ENCODE measurements at regions not wholly inside any gene's neighbourhood (a gene's known extent, or its start where the extent isn't known, plus 50 kb on each side); places are given as distances from the start of the nearest gene placed in this dataset.

GRCh38 chr1:95957748-95958147 is 723.7 kb downstream of the RWDD3 start:
- ATAC-seq = peak; percentile 24

GRCh38 chr1:95966866-95967265 is 732.9 kb downstream of the RWDD3 start:
- DNase-seq (no peak), ATAC-seq (no peak)
- Histone ChIP-seq H3K36me3 (replicated peaks in 1 of 2; ENCODE audit: insufficient read depth in 1 of 2, low read depth in 2 of 2) (no peaks in the 10 kb centered on the region), H3K4me3 (no peak overlapping the region), H3K27ac (no peak overlapping the region), H3K4me1 (no peaks in the 10 kb centered on the region), H3K27me3 (no peaks in the 10 kb centered on the region), H3K9me3 (no peaks in the 10 kb centered on the region)
- no peak for TF ChIP-seq CTCF (IDR thresholded peaks at IDR 0.05)
- no peak for TF ChIP-seq POLR2A (IDR thresholded peaks at IDR 0.05)
- intact Hi-C loops (cut with DNase I) = no loop called here

More at GRCh38 chr1:95957748-95958147, 723.7 kb downstream of the RWDD3 start:
- 4 to 11% methylated on average over 1 of the region's 1 CpG for WGBS, 2 donors
- intact Hi-C loops (cut with DNase I) = no loop called here
- H3K9me3 ChIP-seq = no peaks in the 10 kb centered on the region
- DNase-seq = no peak
- TF ChIP-seq CTCF (IDR thresholded peaks at IDR 0.05) (no peak), POLR2A (IDR thresholded peaks at IDR 0.05) (no peak)
- no peaks in the 10 kb centered on the region for H3K4me1 ChIP-seq
- H3K27ac ChIP-seq = no peak overlapping the region
- no peaks in the 10 kb centered on the region for H3K36me3 ChIP-seq (replicated peaks in 1 of 2; ENCODE audit: insufficient read depth in 1 of 2, low read depth in 2 of 2)
- no peaks in the 10 kb centered on the region for H3K27me3 ChIP-seq
- H3K4me3 ChIP-seq = no peak overlapping the region

DNA sequence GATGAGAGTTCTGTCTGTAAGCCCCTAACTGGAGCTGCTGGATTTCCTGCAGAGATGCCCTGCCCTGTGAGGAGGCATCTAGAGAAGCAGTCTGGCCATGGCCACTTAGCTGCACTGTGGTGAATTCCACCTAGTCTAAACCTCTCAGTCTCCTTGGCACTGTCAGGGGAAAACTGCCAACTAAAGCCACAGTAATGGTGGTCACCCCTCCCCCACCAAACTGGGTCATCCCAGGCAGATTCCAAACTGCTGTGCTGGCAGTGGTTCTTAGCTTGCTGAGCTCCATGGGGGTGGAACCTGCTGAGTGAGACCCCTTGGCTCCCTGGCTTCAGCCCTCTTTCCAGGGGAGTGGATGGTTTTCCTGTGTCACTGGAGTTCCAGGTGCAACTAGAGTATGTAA is 740.6 kb downstream of the RWDD3 start:
- intact Hi-C loops (cut with DNase I) = no loop called here
- Histone ChIP-seq H3K27ac (no peak overlapping the region), H3K27me3 (no peaks in the 10 kb centered on the region), H3K36me3 (replicated peaks in 1 of 2; ENCODE audit: insufficient read depth in 1 of 2, low read depth in 2 of 2) (no peaks in the 10 kb centered on the region), H3K4me1 (no peaks in the 10 kb centered on the region), H3K9me3 (no peaks in the 10 kb centered on the region), H3K4me3 (no peak overlapping the region)
- TF ChIP-seq POLR2A (IDR thresholded peaks at IDR 0.05) (no peak), CTCF (IDR thresholded peaks at IDR 0.05) (no peak)
- DNase-seq (no peak), ATAC-seq (no peak)

- TF ChIP-seq CTCF (IDR thresholded peaks at IDR 0.05) = no peak
- no peak for TF ChIP-seq POLR2A (IDR thresholded peaks at IDR 0.05)
- no peaks in the 10 kb centered on the region for H3K4me1 ChIP-seq
- intact Hi-C loops (cut with DNase I) = no loop called here
- H3K36me3 ChIP-seq (replicated peaks in 1 of 2; ENCODE audit: insufficient read depth in 1 of 2, low read depth in 2 of 2) = no peaks in the 10 kb centered on the region
- no peak overlapping the region for H3K27ac ChIP-seq
- ATAC-seq (no peak), DNase-seq (no peak)
- no peaks in the 10 kb centered on the region for H3K9me3 ChIP-seq
- no peak overlapping the region for H3K4me3 ChIP-seq
- H3K27me3 ChIP-seq = no peaks in the 10 kb centered on the region
Observed at GRCh38 chr1:95982711-95983110, 738.9 kb upstream of the PTBP2 start.

DNA sequence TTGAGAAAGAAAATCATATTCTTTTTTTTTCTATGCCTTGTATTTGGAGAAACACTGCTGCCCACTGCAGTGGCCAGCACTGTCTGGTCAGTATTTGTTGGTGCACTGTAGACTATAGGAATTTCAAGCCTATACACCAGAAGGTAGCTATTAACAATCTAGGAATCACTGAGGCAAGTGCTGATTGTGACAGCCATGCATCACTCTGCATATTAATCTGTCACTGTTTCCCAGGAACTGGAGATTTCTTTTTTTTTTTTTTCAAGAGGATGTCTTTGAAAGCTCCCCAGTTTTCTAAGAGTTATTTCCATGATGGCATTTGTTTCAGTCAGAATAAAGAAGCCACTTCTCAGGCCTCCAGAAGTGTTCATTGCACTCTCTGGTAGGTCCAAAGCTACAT is 737.8 kb upstream of the PTBP2 start:
- TF ChIP-seq POLR2A (IDR thresholded peaks at IDR 0.05) = no peak
- no peak for TF ChIP-seq CTCF (IDR thresholded peaks at IDR 0.05)
- no peak for ATAC-seq

More for the DNA sequence above, 737.8 kb upstream of the PTBP2 start:
- intact Hi-C loops (cut with DNase I) = no loop called here
- Histone ChIP-seq H3K4me3 (no peak overlapping the region), H3K4me1 (no peaks in the 10 kb centered on the region), H3K27me3 (no peaks in the 10 kb centered on the region), H3K36me3 (replicated peaks in 1 of 2; ENCODE audit: insufficient read depth in 1 of 2, low read depth in 2 of 2) (no peaks in the 10 kb centered on the region), H3K9me3 (no peaks in the 10 kb centered on the region), H3K27ac (no peak overlapping the region)
- no peak for DNase-seq
